ENCODE measurements at regions not wholly inside any gene's neighbourhood (a gene's known extent, or its start where the extent isn't known, plus 50 kb on each side); places are given as distances from the start of the nearest gene placed in this dataset.

DNA sequence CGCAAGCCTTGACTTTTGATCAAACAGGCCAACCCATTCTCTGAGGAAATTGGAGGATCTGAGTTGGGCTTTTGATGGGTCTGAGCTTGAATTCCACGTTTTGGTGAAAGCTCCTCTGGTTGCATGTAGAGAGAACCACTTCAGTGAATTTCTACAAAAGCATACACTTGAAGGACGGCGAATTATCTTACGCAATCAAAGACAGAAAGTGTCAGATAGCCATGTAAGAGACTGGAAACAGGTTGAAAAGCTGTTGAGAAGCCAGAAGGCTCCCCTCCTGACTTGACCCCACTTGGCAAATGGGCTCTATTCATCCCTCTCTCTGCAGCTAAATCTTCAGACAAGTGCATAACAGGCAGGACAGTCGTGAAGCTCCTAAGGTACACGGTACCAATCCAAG lies 809.1 kb downstream of the BCL11B start:
- Histone ChIP-seq H3K9me2 (replicated peaks; ENCODE audit: insufficient read depth) (no peaks in the 10 kb centered on the region), H3K27me3 (no peaks in the 10 kb centered on the region), H3K4me2 (no peak overlapping the region), H4K20me1 (ENCODE audit: insufficient read depth, poor library complexity, severe bottlenecking) (no peaks in the 10 kb centered on the region), H3K79me2 (no peaks in the 10 kb centered on the region), H3K4me1 (ENCODE audit: insufficient read depth) (no peaks in the 10 kb centered on the region), H3K27ac (no peak overlapping the region), H3K36me3 (replicated peaks; ENCODE audit: insufficient read depth, low read depth) (no peaks in the 10 kb centered on the region), H3K4me3 (no peak overlapping the region), H3K9me3 (ENCODE audit: low read depth) (no peaks in the 10 kb centered on the region), H2AFZ (no peak overlapping the region)
- no peak for DNase-seq (ENCODE audit: low spot score)
- TF ChIP-seq EZH2 (IDR thresholded peaks at IDR 0.05; ENCODE audit: borderline replicate concordance) (no peak), EZH2phosphoT487 (IDR thresholded peaks at IDR 0.05; ENCODE audit: low read depth, severe bottlenecking, unreplicated experiment) (no peak)
- TF ChIP-seq, protein P1, sequence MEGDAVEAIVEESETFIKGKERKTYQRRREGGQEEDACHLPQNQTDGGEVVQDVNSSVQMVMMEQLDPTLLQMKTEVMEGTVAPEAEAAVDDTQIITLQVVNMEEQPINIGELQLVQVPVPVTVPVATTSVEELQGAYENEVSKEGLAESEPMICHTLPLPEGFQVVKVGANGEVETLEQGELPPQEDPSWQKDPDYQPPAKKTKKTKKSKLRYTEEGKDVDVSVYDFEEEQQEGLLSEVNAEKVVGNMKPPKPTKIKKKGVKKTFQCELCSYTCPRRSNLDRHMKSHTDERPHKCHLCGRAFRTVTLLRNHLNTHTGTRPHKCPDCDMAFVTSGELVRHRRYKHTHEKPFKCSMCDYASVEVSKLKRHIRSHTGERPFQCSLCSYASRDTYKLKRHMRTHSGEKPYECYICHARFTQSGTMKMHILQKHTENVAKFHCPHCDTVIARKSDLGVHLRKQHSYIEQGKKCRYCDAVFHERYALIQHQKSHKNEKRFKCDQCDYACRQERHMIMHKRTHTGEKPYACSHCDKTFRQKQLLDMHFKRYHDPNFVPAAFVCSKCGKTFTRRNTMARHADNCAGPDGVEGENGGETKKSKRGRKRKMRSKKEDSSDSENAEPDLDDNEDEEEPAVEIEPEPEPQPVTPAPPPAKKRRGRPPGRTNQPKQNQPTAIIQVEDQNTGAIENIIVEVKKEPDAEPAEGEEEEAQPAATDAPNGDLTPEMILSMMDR (IDR thresholded peaks at IDR 0.05; ENCODE audit: poor library complexity) = no peak
- WGBS (ENCODE audit: low lambda C conversion rate, missing lambda C conversion rate) = 80% methylated on average over 7 of the region's 7 CpGs

DNA sequence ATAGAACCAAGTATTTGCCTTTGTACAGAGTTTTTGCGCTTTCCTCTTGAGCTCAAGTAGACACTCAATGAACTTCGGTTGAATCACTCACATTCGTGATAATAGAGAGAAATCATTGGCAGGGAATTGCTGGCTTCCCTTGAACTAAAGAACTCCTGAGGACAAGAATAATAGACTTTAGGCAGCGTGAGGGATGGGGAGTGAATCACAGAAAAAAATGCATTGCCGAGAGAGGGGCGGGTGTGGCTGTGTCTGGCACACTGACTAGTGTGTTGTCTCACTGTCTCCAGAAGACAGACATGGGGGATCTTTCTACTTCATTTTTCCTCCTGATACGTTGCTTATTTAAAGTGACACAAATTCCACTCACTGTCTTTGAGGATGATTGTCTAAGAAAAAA lies 805.2 kb downstream of the BCL11B start:
- no peak overlapping the region for H3K4me2 ChIP-seq
- H3K4me3 ChIP-seq = no peak overlapping the region
- no peaks in the 10 kb centered on the region for H4K20me1 ChIP-seq (ENCODE audit: insufficient read depth, poor library complexity, severe bottlenecking)
- H3K79me2 ChIP-seq = no peaks in the 10 kb centered on the region
- H3K9me3 ChIP-seq (ENCODE audit: low read depth) = no peaks in the 10 kb centered on the region
- H3K27ac ChIP-seq = no peak overlapping the region
- WGBS (ENCODE audit: low lambda C conversion rate, missing lambda C conversion rate) = 79% methylated on average over 7 of the region's 7 CpGs
- DNase-seq (ENCODE audit: low spot score) = no peak
- no peaks in the 10 kb centered on the region for H3K9me2 ChIP-seq (replicated peaks; ENCODE audit: insufficient read depth)
- H2AFZ ChIP-seq = no peak overlapping the region
- no peaks in the 10 kb centered on the region for H3K27me3 ChIP-seq
- TF ChIP-seq EZH2phosphoT487 (IDR thresholded peaks at IDR 0.05; ENCODE audit: low read depth, severe bottlenecking, unreplicated experiment) (no peak), EZH2 (IDR thresholded peaks at IDR 0.05; ENCODE audit: borderline replicate concordance) (no peak)
- TF ChIP-seq, protein P1 (IDR thresholded peaks at IDR 0.05; ENCODE audit: poor library complexity) = no peak
- H3K36me3 ChIP-seq (replicated peaks; ENCODE audit: insufficient read depth, low read depth) = no peaks in the 10 kb centered on the region
- no peaks in the 10 kb centered on the region for H3K4me1 ChIP-seq (ENCODE audit: insufficient read depth)

DNA sequence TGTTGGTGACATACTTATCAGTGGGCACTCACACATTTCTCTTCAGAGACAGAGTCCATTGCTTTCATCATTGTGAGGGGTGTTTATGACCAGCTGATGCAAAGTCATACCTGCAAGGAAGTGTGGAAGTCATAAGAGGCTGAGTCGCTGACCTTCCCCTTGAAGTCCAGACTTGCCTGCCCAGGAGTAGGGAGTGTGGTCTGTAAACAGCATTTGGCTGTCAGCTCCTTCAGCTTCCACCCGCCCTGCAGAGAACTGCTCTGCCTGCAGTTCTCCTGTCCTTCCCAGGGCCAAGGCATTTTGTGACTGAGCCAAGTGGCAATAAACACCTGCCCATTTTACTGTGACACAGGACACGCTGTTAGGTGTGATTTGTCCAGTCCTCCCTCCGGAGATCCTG lies 801.3 kb downstream of the BCL11B start:
- TF ChIP-seq EZH2phosphoT487 (IDR thresholded peaks at IDR 0.05; ENCODE audit: low read depth, severe bottlenecking, unreplicated experiment) = no peak
- Histone ChIP-seq H2AFZ (no peak overlapping the region), H3K9me3 (ENCODE audit: low read depth) (no peaks in the 10 kb centered on the region), H3K27me3 (no peaks in the 10 kb centered on the region), H3K27ac (peak overlapping the region; percentile 68), H3K4me1 (ENCODE audit: insufficient read depth) (no peaks in the 10 kb centered on the region), H3K4me2 (no peak overlapping the region), H3K4me3 (no peak overlapping the region), H4K20me1 (ENCODE audit: insufficient read depth, poor library complexity, severe bottlenecking) (no peaks in the 10 kb centered on the region), H3K79me2 (no peaks in the 10 kb centered on the region), H3K36me3 (replicated peaks; ENCODE audit: insufficient read depth, low read depth) (no peaks in the 10 kb centered on the region), H3K9me2 (replicated peaks; ENCODE audit: insufficient read depth) (no peaks in the 10 kb centered on the region)
- DNase-seq (ENCODE audit: low spot score) = peak; percentile 63
- whole genome bisulfite sequencing (ENCODE audit: low lambda C conversion rate, missing lambda C conversion rate) = 59% methylated on average over 4 of the region's 4 CpGs

DNA sequence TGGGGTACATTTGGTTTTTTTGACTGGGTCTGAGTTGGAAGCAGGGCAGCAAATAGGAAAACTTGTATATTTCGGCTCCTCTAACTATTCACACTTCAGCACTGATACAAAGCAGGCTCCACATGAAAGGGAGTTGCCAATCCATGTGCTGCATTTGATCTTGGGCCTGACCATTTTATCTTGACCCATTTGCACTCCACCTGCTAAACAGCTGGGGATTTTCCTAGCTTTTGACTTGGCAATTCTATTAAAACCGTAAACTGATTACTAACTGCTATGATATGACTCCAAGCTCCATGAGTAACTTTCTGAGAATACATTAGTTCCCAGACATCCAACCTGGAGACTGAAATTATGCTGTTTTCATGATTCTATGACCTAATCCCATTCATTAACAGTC lies 797.1 kb downstream of the BCL11B start:
- H3K27me3 ChIP-seq = no peaks in the 10 kb centered on the region
- H4K20me1 ChIP-seq (ENCODE audit: insufficient read depth, poor library complexity, severe bottlenecking) = no peaks in the 10 kb centered on the region
- no peak overlapping the region for H3K4me3 ChIP-seq
- no peaks in the 10 kb centered on the region for H3K9me3 ChIP-seq (ENCODE audit: low read depth)
- H3K4me1 ChIP-seq (ENCODE audit: insufficient read depth) = no peaks in the 10 kb centered on the region
- H3K9me2 ChIP-seq (replicated peaks; ENCODE audit: insufficient read depth) = no peaks in the 10 kb centered on the region
- H3K79me2 ChIP-seq = no peaks in the 10 kb centered on the region
- no peak overlapping the region for H3K27ac ChIP-seq
- H3K4me2 ChIP-seq = no peak overlapping the region
- no peak overlapping the region for H2AFZ ChIP-seq
- no peaks in the 10 kb centered on the region for H3K36me3 ChIP-seq (replicated peaks; ENCODE audit: insufficient read depth, low read depth)
- DNase-seq (ENCODE audit: low spot score) = no peak
- WGBS (ENCODE audit: low lambda C conversion rate, missing lambda C conversion rate) = 78% methylated on average over 2 of the region's 2 CpGs
- TF ChIP-seq EZH2phosphoT487 (IDR thresholded peaks at IDR 0.05; ENCODE audit: low read depth, severe bottlenecking, unreplicated experiment) = no peak
- TF ChIP-seq, protein P1 (IDR thresholded peaks at IDR 0.05; ENCODE audit: poor library complexity) = no peak
- no peak for TF ChIP-seq EZH2 (IDR thresholded peaks at IDR 0.05; ENCODE audit: borderline replicate concordance)
